Caco-2 (cell line): ENCODE measurements at regions not wholly inside any gene's neighbourhood (a gene's known extent, or its start where the extent isn't known, plus 50 kb on each side); places are given as distances from the start of the nearest gene placed in this dataset.

Source experiments
- BruUV-seq: library from RNA; stranded (reverse); fragments of 400-500 nt; replicated peaks from 2 replicates; lab custom pipeline; 2021; lab: Mats Ljungman, UMichigan
- CTCF ChIA-PET: fragments of 300-600 bp; sonication (Branson Sonifier 250); formaldehyde crosslinking; loops from one replicate; lab custom pipeline; 2022; ENCODE audit warnings: antibody characterized with exemption; lab: Charles Lee
- POLR2A ChIA-PET: fragments of 300-600 bp; sonication (Branson Sonifier 250); formaldehyde crosslinking; loops from one replicate; lab custom pipeline; 2022; ENCODE audit warnings: antibody characterized with exemption; lab: Charles Lee
- DNase-seq, 2 experiments: peaks; one replicate each; pipeline versions ENCODE4 v3.0.0 to v3.0.0-alpha.2; 2020 to 2022
- H3K27me3 ChIP-seq: replicated peaks from 2 replicates; pipeline ENCODE4 v1.6.0; 2011; ENCODE audit warnings: low read length; ENCODE audit not compliant: control insufficient read depth, insufficient read depth
- H3K36me3 ChIP-seq: 2 replicates; pipeline ENCODE4 v1.5.1; 2011; ENCODE audit warnings: low read length; ENCODE audit not compliant: control insufficient read depth, insufficient read depth
- H3K4me1 ChIP-seq: fragments of 250-450 bp; sonication (Bioruptor Pico); 2 replicates; pipeline ENCODE4 v1.5.1; 2020; ENCODE audit warnings: mild to moderate bottlenecking
- H3K4me3 ChIP-seq: 2 replicates; pipeline ENCODE4 v1.5.1; 2011; ENCODE audit warnings: low read depth, mild to moderate bottlenecking, control low read depth, low read length
- H3K9me3 ChIP-seq: fragments of 250-450 bp; sonication (Bioruptor Pico); 2 replicates; pipeline ENCODE4 v1.5.1; 2020; ENCODE audit warnings: mild to moderate bottlenecking, moderate library complexity
- H3K27ac Mint-ChIP-seq: one replicate; pipeline ENCODE4 v1.8.0; 2022; ENCODE audit warnings: mixed read lengths; ENCODE audit not compliant: unreplicated experiment
- H3K27me3 Mint-ChIP-seq: one replicate; pipeline ENCODE4 v1.8.0; 2022; ENCODE audit warnings: mixed read lengths; ENCODE audit not compliant: insufficient read depth, unreplicated experiment
- H3K36me3 Mint-ChIP-seq: one replicate; pipeline ENCODE4 v1.8.0; 2022; ENCODE audit warnings: mild to moderate bottlenecking, mixed read lengths; ENCODE audit not compliant: insufficient read depth, unreplicated experiment
- H3K4me1 Mint-ChIP-seq: one replicate; pipeline ENCODE4 v1.8.0; 2022; ENCODE audit warnings: low read depth, mixed read lengths; ENCODE audit not compliant: unreplicated experiment
- H3K4me3 Mint-ChIP-seq: one replicate; pipeline ENCODE4 v1.8.0; 2022; ENCODE audit warnings: mild to moderate bottlenecking, moderate library complexity, mixed read lengths; ENCODE audit not compliant: unreplicated experiment
- H3K9me3 Mint-ChIP-seq: one replicate; pipeline ENCODE4 v1.8.0; 2022; ENCODE audit warnings: mixed read lengths; ENCODE audit not compliant: unreplicated experiment
- intact Hi-C: fragments of 100-400 bp; cut with micrococcal nuclease; formaldehyde crosslinking; loops from one replicate; pipeline ENCODE4 v1.10.0; 2022; ENCODE audit not compliant: unreplicated experiment
- TF ChIP-seq, protein P1 (sequence below), 2 experiments: fragments of 200-600 bp in 1 of 2; IDR thresholded peaks; 1 replicate in 1 of 2; 2 replicates in 1 of 2; pipeline versions ENCODE4 v1.5.1 to v1.8.0; 2011 to 2022; ENCODE audit warnings: antibody characterized with exemption in 1 of 2, control low read depth in 1 of 2, inconsistent platforms in 1 of 2, low read depth in 1 of 2, low read length in 1 of 2, mild to moderate bottlenecking in 1 of 2, moderate library complexity in 1 of 2; ENCODE audit not compliant: insufficient read depth in 1 of 2, severe bottlenecking in 1 of 2, unreplicated experiment in 1 of 2

DNA sequence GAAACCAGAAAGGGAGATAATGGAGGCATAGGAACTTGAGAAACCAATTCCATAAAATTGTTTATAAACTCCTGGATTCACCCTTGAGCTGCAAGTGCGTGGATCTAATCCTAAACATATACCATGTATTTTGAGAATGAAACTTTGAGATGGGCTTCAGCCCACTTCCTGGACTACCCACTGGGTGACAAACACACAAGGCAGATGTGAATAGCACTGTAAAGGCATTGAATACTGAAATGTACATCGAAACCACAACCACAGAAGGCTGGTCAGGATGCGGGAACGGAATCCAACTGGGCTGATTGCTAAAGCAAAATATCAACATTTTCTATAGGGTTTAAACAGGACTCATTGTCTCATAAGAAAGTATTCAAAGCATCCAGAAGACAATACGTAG lies 228.5 kb upstream of the ZEB2 start:
- no peaks in the 10 kb centered on the region for H3K36me3 Mint-ChIP-seq
- no peak overlapping the region for H3K27ac Mint-ChIP-seq
- TF ChIP-seq, protein P1, sequence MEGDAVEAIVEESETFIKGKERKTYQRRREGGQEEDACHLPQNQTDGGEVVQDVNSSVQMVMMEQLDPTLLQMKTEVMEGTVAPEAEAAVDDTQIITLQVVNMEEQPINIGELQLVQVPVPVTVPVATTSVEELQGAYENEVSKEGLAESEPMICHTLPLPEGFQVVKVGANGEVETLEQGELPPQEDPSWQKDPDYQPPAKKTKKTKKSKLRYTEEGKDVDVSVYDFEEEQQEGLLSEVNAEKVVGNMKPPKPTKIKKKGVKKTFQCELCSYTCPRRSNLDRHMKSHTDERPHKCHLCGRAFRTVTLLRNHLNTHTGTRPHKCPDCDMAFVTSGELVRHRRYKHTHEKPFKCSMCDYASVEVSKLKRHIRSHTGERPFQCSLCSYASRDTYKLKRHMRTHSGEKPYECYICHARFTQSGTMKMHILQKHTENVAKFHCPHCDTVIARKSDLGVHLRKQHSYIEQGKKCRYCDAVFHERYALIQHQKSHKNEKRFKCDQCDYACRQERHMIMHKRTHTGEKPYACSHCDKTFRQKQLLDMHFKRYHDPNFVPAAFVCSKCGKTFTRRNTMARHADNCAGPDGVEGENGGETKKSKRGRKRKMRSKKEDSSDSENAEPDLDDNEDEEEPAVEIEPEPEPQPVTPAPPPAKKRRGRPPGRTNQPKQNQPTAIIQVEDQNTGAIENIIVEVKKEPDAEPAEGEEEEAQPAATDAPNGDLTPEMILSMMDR (IDR thresholded peaks at IDR 0.05; ENCODE audit: insufficient read depth in 1 of 2, low read depth in 1 of 2, low read length in 1 of 2, severe bottlenecking in 1 of 2, unreplicated experiment in 1 of 2) = no peak
- ChIA-PET CTCF (no interaction called here), POLR2A (no interaction called here)
- H3K27me3 Mint-ChIP-seq = no peaks in the 10 kb centered on the region
- peaks cover 53% of the 10 kb centered on the region for H3K9me3 Mint-ChIP-seq
- H3K4me3 Mint-ChIP-seq = no peak overlapping the region
- H3K27me3 ChIP-seq = no peaks in the 10 kb centered on the region
- no peak for DNase-seq
- no peaks in the 10 kb centered on the region for H3K36me3 ChIP-seq
- no peaks in the 10 kb centered on the region for H3K4me1 Mint-ChIP-seq
- no peaks in the 10 kb centered on the region for H3K4me1 ChIP-seq
- intact Hi-C loops = no loop called here
- no peak overlapping the region for H3K4me3 ChIP-seq
- no TSS peak for BruUV-seq
- peaks cover 15% of the 10 kb centered on the region for H3K9me3 ChIP-seq

DNA sequence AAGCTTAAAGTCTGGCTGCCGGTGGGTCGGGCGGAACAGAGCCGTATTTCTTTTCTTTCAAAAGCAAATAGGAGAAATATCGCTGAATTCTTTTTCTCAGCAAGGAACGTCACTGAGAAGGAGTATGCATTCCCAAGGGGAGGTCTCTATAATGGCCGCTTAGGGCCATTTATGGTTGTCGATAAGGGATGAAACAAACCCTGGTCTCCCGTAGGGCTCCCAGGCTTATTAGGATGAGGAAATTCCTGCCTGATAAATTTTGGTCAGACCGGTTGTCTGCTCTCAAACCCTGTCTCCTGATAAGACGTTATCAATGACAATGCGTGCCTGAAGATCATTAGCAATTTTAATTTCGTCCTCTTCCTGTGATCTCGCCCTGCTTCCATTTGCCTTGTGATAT lies 227.7 kb upstream of the ZEB2 start:
- no peak overlapping the region for H3K4me3 ChIP-seq
- H3K9me3 ChIP-seq = peaks cover 15% of the 10 kb centered on the region
- H3K4me1 ChIP-seq = no peaks in the 10 kb centered on the region
- Mint-ChIP-seq H3K27ac (no peak overlapping the region), H3K36me3 (no peaks in the 10 kb centered on the region), H3K4me1 (no peaks in the 10 kb centered on the region), H3K4me3 (no peak overlapping the region), H3K27me3 (no peaks in the 10 kb centered on the region), H3K9me3 (peaks cover 53% of the 10 kb centered on the region)
- POLR2A ChIA-PET = no interaction called here
- TF ChIP-seq, protein P1 (IDR thresholded peaks at IDR 0.05; ENCODE audit: insufficient read depth in 1 of 2, low read depth in 1 of 2, low read length in 1 of 2, severe bottlenecking in 1 of 2, unreplicated experiment in 1 of 2) = no peak
- H3K27me3 ChIP-seq = no peaks in the 10 kb centered on the region
- no peaks in the 10 kb centered on the region for H3K36me3 ChIP-seq
- BruUV-seq = no TSS peak
- CTCF ChIA-PET = no interaction called here
- intact Hi-C loops = no loop called here
- no peak for DNase-seq

DNA sequence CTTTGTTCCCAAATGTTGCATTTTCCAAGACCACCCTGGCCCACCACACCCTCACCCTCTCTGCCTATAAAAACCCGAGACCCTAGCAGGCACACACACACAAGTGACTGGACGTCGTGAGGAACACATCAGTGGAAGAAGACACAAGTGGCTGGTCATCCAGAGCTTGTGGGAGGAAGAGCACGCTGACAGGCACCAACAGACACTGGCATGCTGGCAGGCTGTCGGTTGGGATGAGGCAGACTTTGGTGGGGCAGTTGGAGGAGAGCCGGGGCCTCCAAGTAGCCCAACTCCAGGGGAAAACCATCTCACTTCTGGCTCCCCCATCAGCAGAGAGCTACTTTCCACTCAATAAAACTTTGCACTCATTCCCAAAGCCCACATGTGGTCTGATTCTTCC lies 225.5 kb upstream of the ZEB2 start:
- peaks cover 13% of the 10 kb centered on the region for H3K9me3 ChIP-seq
- no peaks in the 10 kb centered on the region for H3K4me1 ChIP-seq
- intact Hi-C loops = no loop called here
- TF ChIP-seq, protein P1 (IDR thresholded peaks at IDR 0.05; ENCODE audit: insufficient read depth in 1 of 2, low read depth in 1 of 2, low read length in 1 of 2, severe bottlenecking in 1 of 2, unreplicated experiment in 1 of 2) = no peak
- ChIA-PET POLR2A (no interaction called here), CTCF (no interaction called here)
- no TSS peak for BruUV-seq
- H3K4me3 Mint-ChIP-seq = no peak overlapping the region
- no peaks in the 10 kb centered on the region for H3K27me3 Mint-ChIP-seq
- no peaks in the 10 kb centered on the region for H3K36me3 Mint-ChIP-seq
- H3K36me3 ChIP-seq = no peaks in the 10 kb centered on the region
- H3K4me3 ChIP-seq = no peak overlapping the region
- H3K4me1 Mint-ChIP-seq = no peaks in the 10 kb centered on the region
- H3K27ac Mint-ChIP-seq = no peak overlapping the region
- DNase-seq = no peak
- peaks cover 47% of the 10 kb centered on the region for H3K9me3 Mint-ChIP-seq
- no peaks in the 10 kb centered on the region for H3K27me3 ChIP-seq
